Suprapubic skin (tissue), 3 donors: ENCODE measurements at regions not wholly inside any gene's neighbourhood (a gene's known extent, or its start where the extent isn't known, plus 50 kb on each side); places are given as distances from the start of the nearest gene placed in this dataset.

Experiments
- POLR2A ChIP-seq, 2 donors: fragments of 450-650 bp; IDR thresholded peaks; one replicate each; pipeline ENCODE4 v1.6.1; 2017; ENCODE audit warnings: antibody characterized with exemption in 2 of 2, mild to moderate bottlenecking in 2 of 2, moderate library complexity in 2 of 2
- TF ChIP-seq, protein P1 (sequence below), 2 donors: fragments of 200-600 bp in 1 of 2; fragments of 450-650 bp in 1 of 2; sonication (generic) in 1 of 2; IDR thresholded peaks; one replicate each; pipeline ENCODE4 v1.5.1; 2016 to 2019; ENCODE audit warnings: antibody characterized with exemption in 2 of 2, mild to moderate bottlenecking in 1 of 2, moderate library complexity in 1 of 2

DNA sequence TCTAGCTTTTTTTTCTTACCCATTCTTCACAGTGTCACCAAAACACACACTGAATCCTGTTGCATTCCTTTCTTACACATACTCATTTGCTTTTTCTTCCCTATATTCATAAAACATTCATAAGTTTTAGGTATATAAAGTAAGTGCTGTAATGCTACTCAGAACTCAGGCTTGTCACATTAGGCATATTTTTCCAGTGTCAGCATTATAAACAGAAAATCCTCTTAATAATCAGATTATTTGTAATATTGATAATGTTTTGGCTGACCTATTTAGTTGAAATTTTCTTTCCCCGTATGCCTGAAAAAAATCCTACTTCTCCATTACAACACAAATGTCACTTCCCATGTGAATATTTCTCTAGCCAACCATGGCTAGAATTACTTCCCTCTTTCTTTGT is 743.0 kb upstream of the NUDT12 start:
- TF ChIP-seq, protein P1, sequence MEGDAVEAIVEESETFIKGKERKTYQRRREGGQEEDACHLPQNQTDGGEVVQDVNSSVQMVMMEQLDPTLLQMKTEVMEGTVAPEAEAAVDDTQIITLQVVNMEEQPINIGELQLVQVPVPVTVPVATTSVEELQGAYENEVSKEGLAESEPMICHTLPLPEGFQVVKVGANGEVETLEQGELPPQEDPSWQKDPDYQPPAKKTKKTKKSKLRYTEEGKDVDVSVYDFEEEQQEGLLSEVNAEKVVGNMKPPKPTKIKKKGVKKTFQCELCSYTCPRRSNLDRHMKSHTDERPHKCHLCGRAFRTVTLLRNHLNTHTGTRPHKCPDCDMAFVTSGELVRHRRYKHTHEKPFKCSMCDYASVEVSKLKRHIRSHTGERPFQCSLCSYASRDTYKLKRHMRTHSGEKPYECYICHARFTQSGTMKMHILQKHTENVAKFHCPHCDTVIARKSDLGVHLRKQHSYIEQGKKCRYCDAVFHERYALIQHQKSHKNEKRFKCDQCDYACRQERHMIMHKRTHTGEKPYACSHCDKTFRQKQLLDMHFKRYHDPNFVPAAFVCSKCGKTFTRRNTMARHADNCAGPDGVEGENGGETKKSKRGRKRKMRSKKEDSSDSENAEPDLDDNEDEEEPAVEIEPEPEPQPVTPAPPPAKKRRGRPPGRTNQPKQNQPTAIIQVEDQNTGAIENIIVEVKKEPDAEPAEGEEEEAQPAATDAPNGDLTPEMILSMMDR (IDR thresholded peaks at IDR 0.05) = no peak
- TF ChIP-seq POLR2A (IDR thresholded peaks at IDR 0.05) = no peak
